Transverse colon (tissue), 4 donors: ENCODE measurements at regions not wholly inside any gene's neighbourhood (a gene's known extent, or its start where the extent isn't known, plus 50 kb on each side); places are given as distances from the start of the nearest gene placed in this dataset.

ENCODE experiments used
- CTCF ChIP-seq, 5 experiments: fragments of 200-600 bp in 3 of 5; fragments of 450-650 bp in 2 of 5; sonication (generic) in 3 of 5; IDR thresholded peaks; 1 replicate in 2 of 5; 2 replicates in 3 of 5; pipeline ENCODE4 v1.5.1; 2016 to 2017; ENCODE audit warnings: antibody characterized with exemption in 5 of 5, inconsistent platforms in 3 of 5, mild to moderate bottlenecking in 2 of 5, moderate library complexity in 1 of 5
- POLR2AphosphoS5 ChIP-seq, 3 donors: sonication (generic); formaldehyde crosslinking; IDR thresholded peaks; one replicate each; pipeline ENCODE4 v1.6.1; 2016; ENCODE audit warnings: antibody characterized with exemption in 3 of 3

DNA sequence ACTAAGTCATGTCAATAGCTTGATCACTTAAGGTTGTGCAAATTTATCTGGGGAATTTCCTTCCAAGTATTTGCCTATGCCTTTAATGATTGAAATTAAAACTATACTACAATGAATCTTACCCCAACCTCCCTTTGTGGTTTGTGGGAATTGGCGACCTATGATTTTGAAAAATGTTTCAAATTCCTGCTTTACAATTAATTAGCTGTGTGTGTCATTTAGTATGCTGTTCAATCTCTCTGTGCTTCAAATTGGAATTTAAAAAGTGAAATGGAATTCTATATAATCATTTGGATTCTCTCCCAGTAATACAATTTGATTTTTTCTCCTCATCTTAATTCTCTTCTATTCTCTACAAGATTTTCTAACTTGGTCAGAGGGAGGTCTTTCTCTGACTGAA is 2319.5 kb downstream of the ARAP2 start:
- TF ChIP-seq CTCF (IDR thresholded peaks at IDR 0.05) (no peak), POLR2AphosphoS5 (IDR thresholded peaks at IDR 0.05) (no peak)
